ENCODE measurements at regions not wholly inside any gene's neighbourhood (a gene's known extent, or its start where the extent isn't known, plus 50 kb on each side); places are given as distances from the start of the nearest gene placed in this dataset.
A peak's percentile ranks its signal among the peaks of the same experiment; 100 is the strongest.

GRCh38 chr6:43983191-43983590 is 144.1 kb downstream of the MRPL14 start:
- no peak for DNase-seq (ENCODE audit: low spot score)

- DNase-seq (ENCODE audit: low spot score): no peak
Observed at GRCh38 chr6:43982084-43982625, 145.1 kb downstream of the MRPL14 start.

GRCh38 chr6:43981363-43981990 is 145.8 kb downstream of the MRPL14 start:
- no peak for DNase-seq (ENCODE audit: low spot score)

- DNase-seq (ENCODE audit: low spot score): no peak
Observed at GRCh38 chr6:43980004-43980795, 147.1 kb downstream of the MRPL14 start.

GRCh38 chr6:43979525-43979924 is 147.7 kb downstream of the MRPL14 start:
- DNase-seq (ENCODE audit: low spot score): no peak

GRCh38 chr6:43978473-43979346 is 148.5 kb downstream of the MRPL14 start:
- DNase-seq (ENCODE audit: low spot score): no peak

- DNase-seq (ENCODE audit: low spot score): no peak
Observed at GRCh38 chr6:43977404-43978111, 149.7 kb downstream of the MRPL14 start.

GRCh38 chr6:43976706-43977403 is 150.4 kb downstream of the MRPL14 start:
- DNase-seq (ENCODE audit: low spot score): no peak

GRCh38 chr6:43974643-43975230 is 152.5 kb downstream of the MRPL14 start:
- no peak for DNase-seq (ENCODE audit: low spot score)

GRCh38 chr6:43973357-43973756 is 153.9 kb downstream of the MRPL14 start:
- DNase-seq (ENCODE audit: low spot score): no peak

- DNase-seq (ENCODE audit: low spot score): peak; percentile 89
Observed at GRCh38 chr6:43972913-43973300, 154.3 kb downstream of the MRPL14 start.

GRCh38 chr6:43972179-43972912 is 154.9 kb downstream of the MRPL14 start:
- no peak for DNase-seq (ENCODE audit: low spot score)

- no peak for DNase-seq (ENCODE audit: low spot score)
Observed at GRCh38 chr6:43971776-43972126, 155.5 kb downstream of the MRPL14 start.

GRCh38 chr6:43970913-43971775 is 156.1 kb downstream of the MRPL14 start:
- no peak for DNase-seq (ENCODE audit: low spot score)

GRCh38 chr6:43970068-43970912 is 157.0 kb downstream of the MRPL14 start:
- DNase-seq (ENCODE audit: low spot score): no peak

- DNase-seq (ENCODE audit: low spot score): no peak
Observed at GRCh38 chr6:43969158-43969981, 157.9 kb downstream of the MRPL14 start.

Data from cerebellar cortex (tissue), 1 donor.